HepG2 (cell line): ENCODE measurements at regions not wholly inside any gene's neighbourhood (a gene's known extent, or its start where the extent isn't known, plus 50 kb on each side); places are given as distances from the start of the nearest gene placed in this dataset.

Source experiments
- ATAC-seq: fragments of 200-7000 bp; cut with Tn5 transposase; 3 replicates; pipeline ENCODE4 v1.9.1; 2020; ENCODE audit warnings: mild to moderate bottlenecking, moderate library complexity
- BruUV-seq: library from RNA; stranded (reverse); fragments of 400-500 nt; replicated peaks from 2 replicates; lab custom pipeline; 2021; lab: Mats Ljungman, UMichigan
- CTCF ChIA-PET: fragments of 300-600 bp; formaldehyde crosslinking; extraction: SDS; loops from one replicate; lab custom pipeline; 2021; ENCODE audit warnings: low total read pairs, inconsistent platforms, low intra/inter-chr PET ratio; lab: Yijun Ruan, JAX
- POLR2A ChIA-PET: fragments of 350-600 bp; sonication (Branson Sonifier 250); formaldehyde crosslinking; loops from one replicate; lab custom pipeline; 2020; ENCODE audit warnings: antibody characterized with exemption, inconsistent platforms; lab: Yijun Ruan, JAX
- DNase-seq: peaks from one replicate; pipeline ENCODE4 v3.0.0-alpha.2; 2015; ENCODE audit warnings: low spot score
- FAIRE-seq: peaks from 3 replicates; lab custom pipeline; 2011; peaks lifted over from hg19 to GRCh38; lab: Jason Lieb, UNC
- H2AFZ ChIP-seq: one replicate; pipeline ENCODE4 v1.6.1; 2011; ENCODE audit warnings: low read length, inconsistent platforms
- H3K27ac ChIP-seq: fragments of 300-600 bp; 3 replicates; pipeline ENCODE4 v1.8.0; 2011; ENCODE audit warnings: mixed run types, mild to moderate bottlenecking, mixed read lengths, low read length, inconsistent platforms; ENCODE audit not compliant: insufficient read depth; ENCODE audit errors: extremely low read length
- H3K27me3 ChIP-seq, 2 experiments: fragments of 200-600 bp in 1 of 2; 2 replicates in 1 of 2; 3 replicates in 1 of 2; pipeline versions ENCODE4 v1.6.0 to v1.8.0; 2011; ENCODE audit warnings: low read length in 2 of 2, mild to moderate bottlenecking in 2 of 2, moderate library complexity in 2 of 2, inconsistent platforms in 1 of 2; ENCODE audit not compliant: insufficient read depth in 2 of 2, control insufficient read depth in 1 of 2
- H3K36me3 ChIP-seq, 2 experiments: fragments of 200-600 bp in 1 of 2; replicated peaks in 1 of 2; 2 replicates in 1 of 2; 3 replicates in 1 of 2; pipeline versions ENCODE4 v1.5.1 to v1.8.0; 2011; ENCODE audit warnings: low read length in 2 of 2, inconsistent platforms in 1 of 2; ENCODE audit not compliant: insufficient read depth in 2 of 2, control insufficient read depth in 1 of 2
- H3K4me1 ChIP-seq: 2 replicates; pipeline ENCODE4 v1.5.1; 2012; ENCODE audit warnings: low read length, inconsistent platforms; ENCODE audit not compliant: insufficient read depth
- H3K4me2 ChIP-seq: 2 replicates; pipeline ENCODE4 v1.6.0; 2011; ENCODE audit warnings: low read depth, low read length, inconsistent platforms
- H3K4me3 ChIP-seq, 3 experiments: fragments of 200-600 bp in 1 of 3; sonication (generic), shearing (Covaris generic) in 1 of 3; replicated peaks in 1 of 3; 2 replicates each; pipeline ENCODE4 v1.5.1; 2011 to 2016; ENCODE audit warnings: low read length in 3 of 3, inconsistent platforms in 2 of 3, low read depth in 2 of 3, mild to moderate bottlenecking in 2 of 3, control low read depth in 1 of 3, mixed read lengths in 1 of 3; ENCODE audit not compliant: insufficient read depth in 1 of 3
- H3K79me2 ChIP-seq: one replicate; pipeline ENCODE4 v1.6.1; 2011; ENCODE audit warnings: low read length, inconsistent platforms; ENCODE audit not compliant: insufficient read depth
- H3K9ac ChIP-seq: 2 replicates; pipeline ENCODE4 v1.6.0; 2011; ENCODE audit warnings: mild to moderate bottlenecking, low read depth, low read length, inconsistent platforms; ENCODE audit not compliant: insufficient read depth
- H3K9me3 ChIP-seq: 2 replicates; pipeline ENCODE4 v1.5.1; 2012; ENCODE audit warnings: mild to moderate bottlenecking, low read length
- H4K20me1 ChIP-seq: 2 replicates; pipeline ENCODE4 v1.6.0; 2011; ENCODE audit warnings: inconsistent platforms, mild to moderate bottlenecking, low read length, moderate library complexity; ENCODE audit not compliant: insufficient read depth
- CREM ChIP-seq, 2 experiments: sonication (generic) in 1 of 2; formaldehyde crosslinking in 1 of 2; IDR thresholded peaks; 2 replicates each; pipeline versions ENCODE4 v1.4.0 to v1.6.1; 2016 to 2020; ENCODE audit warnings: antibody characterized with exemption in 1 of 2, mild to moderate bottlenecking in 1 of 2, missing genetic modification reagents in 1 of 2
- GABPB1 ChIP-seq: IDR thresholded peaks from 2 replicates; pipeline ENCODE4 v1.6.1; 2016; ENCODE audit warnings: mild to moderate bottlenecking, missing genetic modification reagents, moderate library complexity, missing compliant biosample characterization
- NR2F2 ChIP-seq: IDR thresholded peaks from 2 replicates; pipeline ENCODE4 v1.6.1; 2012; ENCODE audit warnings: low read depth, inconsistent platforms, borderline replicate concordance
- ZBTB20 ChIP-seq: sonication (generic); formaldehyde crosslinking; IDR thresholded peaks from 2 replicates; pipeline ENCODE4 v1.8.1; 2023; ENCODE audit warnings: missing genetic modification reagents, low read depth, mild to moderate bottlenecking, borderline replicate concordance
- ZBTB7B ChIP-seq: sonication (generic); formaldehyde crosslinking; IDR thresholded peaks from 2 replicates; pipeline ENCODE4 v1.4.0; 2020; ENCODE audit warnings: missing genetic modification reagents
- ZNF253 ChIP-seq: sonication (generic); formaldehyde crosslinking; IDR thresholded peaks from 2 replicates; pipeline ENCODE4 v1.8.0; 2022; ENCODE audit warnings: mild to moderate bottlenecking, missing genetic modification reagents, borderline replicate concordance
- ZNF367 ChIP-seq: sonication (generic); formaldehyde crosslinking; IDR thresholded peaks from 2 replicates; pipeline ENCODE4 v1.4.0; 2020; ENCODE audit warnings: missing genetic modification reagents, borderline replicate concordance
- ZNF562 ChIP-seq: sonication (generic); formaldehyde crosslinking; IDR thresholded peaks from 2 replicates; pipeline ENCODE4 v1.8.0; 2022; ENCODE audit warnings: missing genetic modification reagents, borderline replicate concordance
- ZNF572 ChIP-seq: sonication (generic); formaldehyde crosslinking; IDR thresholded peaks from 2 replicates; pipeline ENCODE4 v1.5.1; 2020; ENCODE audit warnings: mild to moderate bottlenecking, missing genetic modification reagents
- ZNF670 ChIP-seq: sonication (generic); formaldehyde crosslinking; IDR thresholded peaks from 2 replicates; pipeline ENCODE4 v1.8.0; 2022; ENCODE audit warnings: mild to moderate bottlenecking, missing genetic modification reagents, borderline replicate concordance
- WGBS: methylation state at CpG from one replicate; pipeline ENCODE4 v1.1.6; 2017; ENCODE audit warnings: low lambda C conversion rate; 5-methylcytosine and 5-hydroxymethylcytosine counted together
- in situ Hi-C: cut with HindIII; loops from 2 replicates; pipeline ENCODE4 v1.10.0; 2017; ENCODE audit warnings: low pct_unique_long_range_greater_than_20kb; ENCODE audit not compliant: extremely low pct_ligation_motif_present
- intact Hi-C: fragments of 100-400 bp; cut with micrococcal nuclease; formaldehyde crosslinking; loops from one replicate; pipeline ENCODE4 v1.10.0; 2022; ENCODE audit not compliant: unreplicated experiment
- TF ChIP-seq, protein P1 (sequence below): sonication (generic); formaldehyde crosslinking; conservative IDR thresholded peaks from 2 replicates; pipeline ENCODE4 v1.8.0; 2022; ENCODE audit warnings: missing genetic modification reagents

DNA sequence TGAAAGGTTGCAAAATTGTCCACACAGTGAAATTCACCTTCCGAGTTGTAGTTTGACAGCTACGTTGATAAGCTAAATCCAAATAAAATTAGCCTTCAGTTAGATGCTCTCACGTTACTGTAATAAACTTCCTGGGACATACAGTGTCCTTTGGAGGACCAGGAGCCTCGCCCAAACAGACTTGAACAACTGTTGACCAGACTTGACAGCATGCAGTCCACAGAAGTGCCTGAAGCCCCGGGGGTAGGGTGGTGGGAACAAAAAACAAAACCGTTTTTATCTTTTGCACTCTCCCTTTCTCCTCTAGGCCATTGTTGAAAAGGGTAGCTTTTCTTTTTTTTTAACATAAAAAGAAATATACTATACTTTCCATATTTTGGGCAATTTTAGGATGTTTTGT lies 172.8 kb upstream of the SAMSN1 start:
- in situ Hi-C loops: no loop called here
- no peak overlapping the region for H3K4me3 ChIP-seq
- CTCF ChIA-PET: no interaction called here
- H4K20me1 ChIP-seq: no peaks in the 10 kb centered on the region
- no peaks in the 10 kb centered on the region for H3K9me3 ChIP-seq
- H3K4me2 ChIP-seq: no peak overlapping the region
- intact Hi-C loops: no loop called here
- WGBS: 2% methylated on average over 6 of the region's 6 CpGs
- no peaks in the 10 kb centered on the region for H3K36me3 ChIP-seq
- H3K27me3 ChIP-seq: no peaks in the 10 kb centered on the region; a peak in 1 of 5 replicates
- H3K27ac ChIP-seq: no peak overlapping the region
- no peak overlapping the region for H3K9ac ChIP-seq
- FAIRE-seq (no peak), DNase-seq (no peak), ATAC-seq (no peak)
- no peak overlapping the region for H2AFZ ChIP-seq
- POLR2A ChIA-PET: no interaction called here
- BruUV-seq: no TSS peak
- no peaks in the 10 kb centered on the region for H3K4me1 ChIP-seq
- no peak for TF ChIP-seq ZNF670 (CRISPR knock-in tag)
- no peak for TF ChIP-seq ZBTB7B
- TF ChIP-seq ZBTB20 (CRISPR knock-in tag): no peak
- no peak for TF ChIP-seq CREM (IDR thresholded peaks at IDR 0.05)
- no peak for TF ChIP-seq CREM (CRISPR knock-in tag; IDR thresholded peaks at IDR 0.05)
- no peak for TF ChIP-seq ZNF367
- no peak for TF ChIP-seq ZNF562 (CRISPR knock-in tag)
- no peak for TF ChIP-seq ZNF253 (CRISPR knock-in tag)
- no peak for TF ChIP-seq NR2F2
- no peak for TF ChIP-seq ZNF572 (CRISPR knock-in tag)
- TF ChIP-seq GABPB1 (CRISPR knock-in tag): no peak
- TF ChIP-seq, protein P1, sequence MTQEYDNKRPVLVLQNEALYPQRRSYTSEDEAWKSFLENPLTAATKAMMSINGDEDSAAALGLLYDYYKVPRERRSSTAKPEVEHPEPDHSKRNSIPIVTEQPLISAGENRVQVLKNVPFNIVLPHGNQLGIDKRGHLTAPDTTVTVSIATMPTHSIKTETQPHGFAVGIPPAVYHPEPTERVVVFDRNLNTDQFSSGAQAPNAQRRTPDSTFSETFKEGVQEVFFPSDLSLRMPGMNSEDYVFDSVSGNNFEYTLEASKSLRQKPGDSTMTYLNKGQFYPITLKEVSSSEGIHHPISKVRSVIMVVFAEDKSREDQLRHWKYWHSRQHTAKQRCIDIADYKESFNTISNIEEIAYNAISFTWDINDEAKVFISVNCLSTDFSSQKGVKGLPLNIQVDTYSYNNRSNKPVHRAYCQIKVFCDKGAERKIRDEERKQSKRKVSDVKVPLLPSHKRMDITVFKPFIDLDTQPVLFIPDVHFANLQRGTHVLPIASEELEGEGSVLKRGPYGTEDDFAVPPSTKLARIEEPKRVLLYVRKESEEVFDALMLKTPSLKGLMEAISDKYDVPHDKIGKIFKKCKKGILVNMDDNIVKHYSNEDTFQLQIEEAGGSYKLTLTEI (CRISPR knock-in tag): no peak
- no peaks in the 10 kb centered on the region for H3K79me2 ChIP-seq
